GM12878 (cell line): ENCODE measurements at regions not wholly inside any gene's neighbourhood (a gene's known extent, or its start where the extent isn't known, plus 50 kb on each side); places are given as distances from the start of the nearest gene placed in this dataset.
A peak's percentile ranks its signal among the peaks of the same experiment; 100 is the strongest.

Experiments
- ATF7 ChIP-seq: fragments of 450-650 bp; IDR thresholded peaks from 2 replicates; pipeline ENCODE4 v1.6.1; 2016; ENCODE audit warnings: low read depth, mild to moderate bottlenecking
- BMI1 ChIP-seq: fragments of 450-650 bp; IDR thresholded peaks from 2 replicates; pipeline ENCODE4 v1.6.1; 2016; ENCODE audit warnings: mild to moderate bottlenecking, moderate library complexity, borderline replicate concordance
- CREB1 ChIP-seq: IDR thresholded peaks from 2 replicates; pipeline ENCODE4 v1.6.1; 2012; ENCODE audit warnings: low read depth, mild to moderate bottlenecking, inconsistent platforms
- EGR1 ChIP-seq, 2 experiments: IDR thresholded peaks; 1 replicate in 1 of 2; 2 replicates in 1 of 2; pipeline ENCODE4 v1.6.1; 2011 to 2012; ENCODE audit warnings: low read depth in 2 of 2, low read length in 2 of 2, borderline replicate concordance in 1 of 2, mild to moderate bottlenecking in 1 of 2, moderate library complexity in 1 of 2
- ELK1 ChIP-seq: IDR thresholded peaks from 2 replicates; pipeline ENCODE4 v1.6.1; 2012; ENCODE audit warnings: low read depth, low read length, improper control_type of control experiment
- EP300 ChIP-seq, 2 experiments: fragments of 150-350 bp in 1 of 2; IDR thresholded peaks; 2 replicates each; pipeline ENCODE4 v1.6.1; 2011 to 2012; ENCODE audit warnings: low read depth in 2 of 2, low read length in 2 of 2, borderline replicate concordance in 1 of 2, improper control_type of control experiment in 1 of 2, inconsistent platforms in 1 of 2; ENCODE audit not compliant: control insufficient read depth in 1 of 2
- FOS ChIP-seq: IDR thresholded peaks from 3 replicates; pipeline ENCODE4 v1.6.1; 2011; ENCODE audit warnings: borderline replicate concordance; ENCODE audit not compliant: insufficient read length; ENCODE audit errors: extremely low read depth
- HDAC2 ChIP-seq: fragments of 200-600 bp; sonication (generic); IDR thresholded peaks from 2 replicates; pipeline ENCODE4 v1.6.1; 2017
- HDAC6 ChIP-seq: fragments of 200-600 bp; sonication (generic); IDR thresholded peaks from one replicate; pipeline ENCODE4 v1.8.0; 2017; ENCODE audit warnings: antibody characterized with exemption; ENCODE audit not compliant: unreplicated experiment
- IKZF1 ChIP-seq: fragments of 450-650 bp; conservative IDR thresholded peaks from 2 replicates; pipeline ENCODE4 v1.6.1; 2017; ENCODE audit warnings: antibody characterized with exemption, mild to moderate bottlenecking
- KAT2A ChIP-seq: conservative IDR thresholded peaks from 2 replicates; pipeline ENCODE4 v1.6.1; 2011; ENCODE audit warnings: low read depth, low read length; ENCODE audit not compliant: control insufficient read depth
- KDM1A ChIP-seq: fragments of 200-600 bp; sonication (generic); IDR thresholded peaks from 2 replicates; pipeline ENCODE4 v1.6.1; 2016; ENCODE audit warnings: borderline replicate concordance
- MLLT1 ChIP-seq: fragments of 450-650 bp; IDR thresholded peaks from 2 replicates; pipeline ENCODE4 v1.6.1; 2016; ENCODE audit warnings: mild to moderate bottlenecking
- MTA2 ChIP-seq: fragments of 450-650 bp; IDR thresholded peaks from 2 replicates; pipeline ENCODE4 v1.6.1; 2016; ENCODE audit warnings: low read depth, mild to moderate bottlenecking, moderate library complexity
- POLR2A ChIP-seq: IDR thresholded peaks from 2 replicates; pipeline ENCODE4 v1.6.1; 2011; ENCODE audit warnings: low read depth, mild to moderate bottlenecking, low read length
- RB1 ChIP-seq: fragments of 450-650 bp; formaldehyde crosslinking; IDR thresholded peaks from 2 replicates; pipeline ENCODE4 v1.6.1; 2017; ENCODE audit warnings: mild to moderate bottlenecking, borderline replicate concordance
- RELA ChIP-seq: fragments of 450-650 bp; IDR thresholded peaks from 2 replicates; pipeline ENCODE4 v1.8.0; 2014; ENCODE audit warnings: borderline replicate concordance; ENCODE audit not compliant: partially characterized antibody
- SPI1 ChIP-seq: IDR thresholded peaks from 2 replicates; pipeline ENCODE4 v1.6.1; 2011; ENCODE audit warnings: low read depth, mild to moderate bottlenecking, low read length, moderate library complexity, borderline replicate concordance; ENCODE audit not compliant: insufficient read depth
- SREBF1 ChIP-seq: IDR thresholded peaks from 2 replicates; pipeline ENCODE4 v1.6.1; 2012; ENCODE audit warnings: mild to moderate bottlenecking, low read length
- STAT3 ChIP-seq: IDR thresholded peaks from 2 replicates; pipeline ENCODE4 v1.6.1; 2011; ENCODE audit warnings: low read depth, low read length, improper control_type of control experiment
- TBL1XR1 ChIP-seq: IDR thresholded peaks from 2 replicates; pipeline ENCODE4 v1.6.1; 2012; ENCODE audit warnings: low read depth, low read length, improper control_type of control experiment
- TCF12 ChIP-seq: IDR thresholded peaks from 2 replicates; pipeline ENCODE4 v1.6.1; 2011; ENCODE audit warnings: low read depth, mild to moderate bottlenecking, low read length
- TCF3 ChIP-seq: IDR thresholded peaks from 2 replicates; pipeline ENCODE4 v1.6.1; 2012; ENCODE audit warnings: low read depth, mild to moderate bottlenecking, low read length, borderline replicate concordance; ENCODE audit not compliant: insufficient read depth
- ZNF592 ChIP-seq: fragments of 450-650 bp; IDR thresholded peaks from 2 replicates; pipeline ENCODE4 v1.6.1; 2017; ENCODE audit warnings: mild to moderate bottlenecking, moderate library complexity
- ZNF622 ChIP-seq: fragments of 450-650 bp; IDR thresholded peaks from 2 replicates; pipeline ENCODE4 v1.6.1; 2017; ENCODE audit warnings: mild to moderate bottlenecking, inconsistent platforms
- ZSCAN29 ChIP-seq: fragments of 450-650 bp; IDR thresholded peaks from 2 replicates; pipeline ENCODE4 v1.6.1; 2017; ENCODE audit warnings: mild to moderate bottlenecking, moderate library complexity

GRCh38 chr21:36535618-36536241, 55.8 kb upstream of the CLDN14 start (continued):
- no peak for TF ChIP-seq FOS
- 0 out of 2 replicates have a peak, but pooled peaks have one; percentile 26 for TF ChIP-seq ZNF592
- TF ChIP-seq STAT3, result peak; percentile 61; the same call in 1 of the 2 replicates
- TF ChIP-seq ZNF622, result no peak
- no peak for TF ChIP-seq SREBF1
- TF ChIP-seq IKZF1, result peak; percentile 91
- TF ChIP-seq MTA2, result peak; percentile 92
- TF ChIP-seq TBL1XR1, result no peak
- TF ChIP-seq RELA, result peak; percentile 65
- no peak for TF ChIP-seq EGR1 (IDR thresholded peaks at IDR 0.05; ENCODE audit: borderline replicate concordance in 1 of 2, low read depth in 2 of 2, low read length in 2 of 2)
- TF ChIP-seq TCF3, result peak; percentile 77; the same call in 1 of the 2 replicates
- TF ChIP-seq KDM1A, result no peak
- peak; percentile 92 to 95 for TF ChIP-seq EP300 (IDR thresholded peaks at IDR 0.05; ENCODE audit: borderline replicate concordance in 1 of 2, control insufficient read depth in 1 of 2, low read depth in 2 of 2, low read length in 2 of 2)
- no peak for TF ChIP-seq ELK1
- TF ChIP-seq ATF7, result peak; percentile 98
- TF ChIP-seq KAT2A, result no peak
- TF ChIP-seq SPI1, result peak; percentile 6; the same call in 1 of the 2 replicates
- peak; percentile 89 for TF ChIP-seq TCF12
- TF ChIP-seq RB1, result no peak; the same call in 1 of the 2 replicates
- no peak for TF ChIP-seq ZSCAN29
- peak; percentile 64; the same call in 1 of the 2 replicates for TF ChIP-seq BMI1
- TF ChIP-seq HDAC6, result no peak
- peak; percentile 70 for TF ChIP-seq MLLT1
- no peak for TF ChIP-seq HDAC2
- peak; percentile 61 for TF ChIP-seq POLR2A
- no peak for TF ChIP-seq CREB1
